ENCODE measurements at regions not wholly inside any gene's neighbourhood (a gene's known extent, or its start where the extent isn't known, plus 50 kb on each side); places are given as distances from the start of the nearest gene placed in this dataset.

DNA sequence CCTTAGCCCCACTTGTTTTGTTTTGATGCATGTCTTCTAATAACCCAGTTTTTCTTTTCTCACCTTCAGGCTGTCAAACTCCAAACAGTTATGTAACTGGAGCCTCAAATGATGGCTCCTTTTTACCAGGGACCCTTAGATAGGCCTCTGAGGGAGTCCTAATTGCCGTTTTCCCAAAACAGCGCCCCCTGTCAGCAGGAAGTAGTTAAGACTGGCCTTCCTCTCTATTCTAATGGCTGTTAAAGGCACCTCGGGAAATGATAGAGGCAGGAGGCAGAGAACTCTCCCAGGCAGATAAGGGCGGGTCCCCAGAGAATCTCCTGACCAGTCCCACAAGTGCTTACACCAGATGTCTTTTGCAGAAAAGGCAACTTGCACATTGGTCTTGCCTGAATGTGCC lies 123.2 kb downstream of the KCNS3 start:
- DNase-seq (ENCODE audit: low spot score) = no peak

DNA sequence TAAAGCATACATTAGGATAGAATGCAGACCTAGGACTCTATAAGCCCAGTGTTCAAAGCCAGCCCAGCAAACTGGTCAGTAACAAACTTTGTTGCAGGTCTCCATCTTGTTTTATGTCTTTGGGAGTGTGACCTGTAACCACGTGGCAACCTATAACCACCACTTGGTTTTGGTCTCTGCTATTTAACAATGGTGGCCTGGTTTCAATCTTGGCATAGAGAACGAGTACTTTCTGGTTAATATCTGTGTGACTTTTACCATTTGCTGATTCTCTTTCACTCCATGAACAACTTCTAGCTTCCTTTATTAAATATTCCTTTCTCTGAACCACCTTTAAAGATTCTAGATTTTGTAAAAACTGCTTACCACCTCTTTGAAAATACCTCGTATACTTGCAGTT lies 118.5 kb downstream of the KCNS3 start:
- no peak for DNase-seq (ENCODE audit: low spot score)

DNA sequence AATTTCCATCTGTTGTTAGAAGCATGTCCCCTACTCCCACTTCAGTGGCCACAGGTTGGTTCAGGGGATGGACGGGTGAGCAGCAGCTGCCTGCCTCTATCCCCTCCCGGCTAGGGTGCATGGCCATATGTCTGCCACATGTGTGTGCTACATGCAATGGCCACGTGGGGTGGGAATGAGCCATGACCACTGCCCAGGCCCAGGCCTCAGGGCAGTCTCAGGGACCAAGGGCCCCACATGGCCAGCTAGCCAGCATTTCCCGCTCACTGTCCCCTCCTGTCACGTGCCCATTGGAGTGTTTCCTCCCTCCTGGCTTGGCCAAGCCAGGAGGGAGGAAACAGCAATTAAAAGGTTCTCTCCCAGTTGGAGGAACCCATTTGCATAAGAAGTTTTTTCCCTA lies 117.1 kb downstream of the KCNS3 start:
- DNase-seq (ENCODE audit: low spot score) = no peak

Data from Ammon's horn (tissue), 1 donor.